AG09309 (cell line): ENCODE measurements at regions not wholly inside any gene's neighbourhood (a gene's known extent, or its start where the extent isn't known, plus 50 kb on each side); places are given as distances from the start of the nearest gene placed in this dataset.

Experiments
- DNase-seq: peaks from one replicate; pipeline ENCODE4 v3.0.0-alpha.2; 2010; ENCODE audit warnings: low read depth
- H3K4me3 ChIP-seq: 2 replicates; pipeline ENCODE4 v1.5.1; 2011; ENCODE audit warnings: mild to moderate bottlenecking, low read depth, low read length, moderate library complexity; ENCODE audit not compliant: control insufficient read depth
- CTCF ChIP-seq: IDR thresholded peaks from 2 replicates; pipeline ENCODE4 v1.5.1; 2011; ENCODE audit warnings: mild to moderate bottlenecking, low read depth, low read length, inconsistent platforms; ENCODE audit not compliant: insufficient read depth, control insufficient read depth; ENCODE audit errors: missing control alignments

GRCh38 chr2:12333293-12333692 is 383.4 kb upstream of the TRIB2 start:
- no peak for TF ChIP-seq CTCF
- DNase-seq, result no peak
- H3K4me3 ChIP-seq, result no peak overlapping the region

GRCh38 chr2:12334412-12334966 is 382.2 kb upstream of the TRIB2 start:
- no peak for TF ChIP-seq CTCF
- DNase-seq, result no peak
- no peak overlapping the region for H3K4me3 ChIP-seq

DNA sequence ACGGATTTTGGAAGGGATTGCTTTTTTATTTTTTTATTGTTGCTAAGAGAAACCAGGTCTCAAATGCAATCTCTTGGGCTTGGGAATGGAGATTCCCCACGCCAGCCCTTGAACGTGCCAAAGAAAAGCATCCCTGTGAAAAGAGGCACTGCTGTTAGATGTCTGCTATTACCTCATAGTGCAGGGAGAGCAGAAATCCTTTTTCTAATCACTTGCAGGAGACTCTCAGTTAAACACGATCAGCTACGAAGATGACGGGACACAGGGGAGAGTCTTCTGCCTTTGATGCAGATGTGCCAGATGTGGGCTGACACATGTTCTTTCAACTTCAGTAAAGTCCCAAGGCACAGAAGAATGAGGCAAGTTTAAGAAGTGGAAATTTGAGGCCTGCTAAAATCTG is 381.6 kb upstream of the TRIB2 start:
- no peak overlapping the region for H3K4me3 ChIP-seq
- no peak for TF ChIP-seq CTCF
- DNase-seq, result no peak

GRCh38 chr2:12335995-12336394 is 380.7 kb upstream of the TRIB2 start:
- no peak for TF ChIP-seq CTCF
- H3K4me3 ChIP-seq, result no peak overlapping the region
- DNase-seq, result no peak

GRCh38 chr2:12338946-12339697 is 377.6 kb upstream of the TRIB2 start:
- H3K4me3 ChIP-seq, result no peak overlapping the region
- TF ChIP-seq CTCF, result no peak
- no peak for DNase-seq

GRCh38 chr2:12340164-12340563 is 376.6 kb upstream of the TRIB2 start:
- H3K4me3 ChIP-seq, result no peak overlapping the region
- no peak for DNase-seq
- no peak for TF ChIP-seq CTCF
